ENCODE measurements at regions not wholly inside any gene's neighbourhood (a gene's known extent, or its start where the extent isn't known, plus 50 kb on each side); places are given as distances from the start of the nearest gene placed in this dataset.
"Not testable (repeated sequence)": the region's sequence is repeated elsewhere in the genome, so short reads cannot be mapped to it uniquely, and the experiment has no call there.

GRCh38 chr7:94706996-94707740, 51.2 kb upstream of the SGCE start:
- Histone ChIP-seq H3K27ac (ENCODE audit: low read depth in 1 of 3, low read length in 2 of 3) (no peak overlapping the region), H3K9me3 (ENCODE audit: control insufficient read depth in 2 of 2, insufficient read depth in 1 of 2, low read depth in 1 of 2, low read length in 1 of 2) (no peaks in the 10 kb centered on the region), H3K27me3 (ENCODE audit: control insufficient read depth in 3 of 3, insufficient read depth in 3 of 3, low read length in 3 of 3) (no peaks in the 10 kb centered on the region), H3K36me3 (ENCODE audit: control insufficient read depth in 3 of 3, insufficient read depth in 2 of 3, low read depth in 1 of 3, low read length in 3 of 3) (no peaks in the 10 kb centered on the region), H3K4me1 (ENCODE audit: control insufficient read depth in 3 of 3, insufficient read depth in 2 of 3, low read depth in 1 of 3, low read length in 2 of 3) (no peaks in the 10 kb centered on the region), H3K4me3 (ENCODE audit: low read depth in 1 of 3, low read length in 3 of 3) (no peak overlapping the region)
- FAIRE-seq (no peak), DNase-seq (no peak)
- WGBS, 3 donors: 83 to 92% (median 88%) methylated on average over 6 of the region's 6 CpGs

DNA sequence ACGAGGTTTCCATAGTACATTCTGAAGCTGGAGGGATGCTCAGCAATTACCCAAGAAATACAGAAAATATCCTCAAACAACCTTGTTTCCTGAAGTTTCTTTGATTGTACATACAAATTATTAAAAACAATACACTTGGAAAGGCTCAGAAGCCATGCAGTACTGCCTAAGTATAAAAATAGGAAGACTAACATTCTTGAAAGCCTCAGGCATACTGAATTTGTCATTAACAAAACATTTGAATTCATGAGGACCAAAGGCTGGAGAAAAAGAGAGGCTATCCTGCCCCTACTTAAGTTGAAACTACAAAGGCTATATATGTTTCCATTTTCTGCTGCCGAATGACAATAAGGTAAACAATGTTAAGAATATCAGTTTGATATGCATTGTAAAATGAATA, 54.3 kb upstream of the SGCE start:
- no peak for FAIRE-seq
- WGBS, 3 donors: 59 to 66% (median 60%) methylated on average over 2 of the region's 2 CpGs

DNA sequence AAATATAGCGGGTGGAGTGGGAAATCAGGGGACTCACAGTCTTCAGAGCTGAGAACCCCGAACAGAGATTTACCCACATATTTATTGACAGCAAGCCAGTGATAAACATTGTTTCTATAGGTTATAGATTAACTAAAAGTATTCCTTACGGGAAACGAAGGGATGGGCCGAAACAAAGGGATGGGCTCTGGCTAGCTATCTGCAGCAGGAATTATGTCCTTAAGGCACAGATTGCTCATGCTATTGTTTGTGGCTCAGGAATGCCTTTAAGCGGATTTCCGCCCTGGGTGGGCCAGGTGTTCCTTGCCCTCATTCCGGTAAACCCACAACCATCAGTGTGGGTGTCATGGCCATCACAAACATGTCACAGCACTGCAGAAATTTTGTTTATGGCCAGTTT, 66.4 kb upstream of the SGCE start:
- H3K4me3 ChIP-seq (ENCODE audit: low read depth in 1 of 3, low read length in 3 of 3); H3K36me3 ChIP-seq (ENCODE audit: control insufficient read depth in 3 of 3, insufficient read depth in 2 of 3, low read depth in 1 of 3, low read length in 3 of 3); H3K4me1 ChIP-seq (ENCODE audit: control insufficient read depth in 3 of 3, insufficient read depth in 2 of 3, low read depth in 1 of 3, low read length in 2 of 3); DNase-seq; FAIRE-seq; H3K27ac ChIP-seq (ENCODE audit: low read depth in 1 of 3, low read length in 2 of 3); H3K27me3 ChIP-seq (ENCODE audit: control insufficient read depth in 3 of 3, insufficient read depth in 3 of 3, low read length in 3 of 3): not testable (repeated sequence)
- WGBS, 3 donors: 83 to 90% (median 88%) methylated on average over 8 of the region's 8 CpGs
- peaks cover 0 to 12% of the 10 kb centered on the region in 2 donors for H3K9me3 ChIP-seq (ENCODE audit: control insufficient read depth in 2 of 2, insufficient read depth in 1 of 2, low read depth in 1 of 2, low read length in 1 of 2)

More for the DNA sequence above, 54.3 kb upstream of the SGCE start:
- H3K9me3 ChIP-seq (ENCODE audit: control insufficient read depth in 2 of 2, insufficient read depth in 1 of 2, low read depth in 1 of 2, low read length in 1 of 2): no peaks in the 10 kb centered on the region
- DNase-seq: no peak
- H3K27me3 ChIP-seq (ENCODE audit: control insufficient read depth in 3 of 3, insufficient read depth in 3 of 3, low read length in 3 of 3): no peaks in the 10 kb centered on the region
- no peak overlapping the region for H3K4me3 ChIP-seq (ENCODE audit: low read depth in 1 of 3, low read length in 3 of 3)
- H3K4me1 ChIP-seq (ENCODE audit: control insufficient read depth in 3 of 3, insufficient read depth in 2 of 3, low read depth in 1 of 3, low read length in 2 of 3): no peaks in the 10 kb centered on the region
- no peaks in the 10 kb centered on the region for H3K36me3 ChIP-seq (ENCODE audit: control insufficient read depth in 3 of 3, insufficient read depth in 2 of 3, low read depth in 1 of 3, low read length in 3 of 3)
- no peak overlapping the region for H3K27ac ChIP-seq (ENCODE audit: low read depth in 1 of 3, low read length in 2 of 3)

DNA sequence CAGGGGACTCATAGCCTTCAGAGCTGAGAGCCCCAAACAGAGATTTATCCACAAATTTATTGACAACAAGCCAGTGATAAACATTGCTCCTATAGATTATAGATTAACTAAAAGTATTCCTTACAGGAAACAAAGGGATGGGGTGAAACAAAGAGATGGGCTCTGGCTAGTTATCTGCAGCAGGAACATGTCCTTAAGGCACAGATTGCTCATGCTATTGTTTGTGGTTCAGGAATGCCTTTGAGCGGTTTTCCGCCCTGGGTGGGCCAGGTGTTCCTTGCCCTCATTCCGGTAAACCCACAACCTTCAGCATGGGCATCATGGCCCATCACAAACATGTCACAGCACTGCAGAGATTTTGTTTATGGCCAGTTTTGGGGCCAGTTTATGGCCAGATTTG, 73.0 kb upstream of the SGCE start:
- not testable (repeated sequence) for FAIRE-seq; H3K27ac ChIP-seq (ENCODE audit: low read depth in 1 of 3, low read length in 2 of 3); H3K4me1 ChIP-seq (ENCODE audit: control insufficient read depth in 3 of 3, insufficient read depth in 2 of 3, low read depth in 1 of 3, low read length in 2 of 3); H3K9me3 ChIP-seq (ENCODE audit: control insufficient read depth in 2 of 2, insufficient read depth in 1 of 2, low read depth in 1 of 2, low read length in 1 of 2); DNase-seq; H3K4me3 ChIP-seq (ENCODE audit: low read depth in 1 of 3, low read length in 3 of 3); H3K27me3 ChIP-seq (ENCODE audit: control insufficient read depth in 3 of 3, insufficient read depth in 3 of 3, low read length in 3 of 3); H3K36me3 ChIP-seq (ENCODE audit: control insufficient read depth in 3 of 3, insufficient read depth in 2 of 3, low read depth in 1 of 3, low read length in 3 of 3)
- WGBS, 3 donors: 95 to 96% (median 96%) methylated on average over 3 of the region's 3 CpGs

GRCh38 chr7:94738071-94738470, 82.1 kb upstream of the SGCE start:
- DNase-seq (no peak), FAIRE-seq (no peak)
- no peak overlapping the region for H3K4me3 ChIP-seq (ENCODE audit: low read depth in 1 of 3, low read length in 3 of 3)
- 83 to 92% (median 86%) methylated on average over 1 of the region's 1 CpG for WGBS, 3 donors
- no peaks in the 10 kb centered on the region for H3K4me1 ChIP-seq (ENCODE audit: control insufficient read depth in 3 of 3, insufficient read depth in 2 of 3, low read depth in 1 of 3, low read length in 2 of 3)
- H3K27ac ChIP-seq (ENCODE audit: low read depth in 1 of 3, low read length in 2 of 3): no peak overlapping the region
- no peaks in the 10 kb centered on the region for H3K36me3 ChIP-seq (ENCODE audit: control insufficient read depth in 3 of 3, insufficient read depth in 2 of 3, low read depth in 1 of 3, low read length in 3 of 3)
- H3K27me3 ChIP-seq (ENCODE audit: control insufficient read depth in 3 of 3, insufficient read depth in 3 of 3, low read length in 3 of 3): no peaks in the 10 kb centered on the region
- H3K9me3 ChIP-seq (ENCODE audit: control insufficient read depth in 2 of 2, insufficient read depth in 1 of 2, low read depth in 1 of 2, low read length in 1 of 2): no peaks in the 10 kb centered on the region

GRCh38 chr7:94739180-94739579, 83.2 kb upstream of the SGCE start:
- Histone ChIP-seq H3K27ac (ENCODE audit: low read depth in 1 of 3, low read length in 2 of 3) (no peak overlapping the region), H3K4me3 (ENCODE audit: low read depth in 1 of 3, low read length in 3 of 3) (no peak overlapping the region), H3K9me3 (ENCODE audit: control insufficient read depth in 2 of 2, insufficient read depth in 1 of 2, low read depth in 1 of 2, low read length in 1 of 2) (no peaks in the 10 kb centered on the region), H3K4me1 (ENCODE audit: control insufficient read depth in 3 of 3, insufficient read depth in 2 of 3, low read depth in 1 of 3, low read length in 2 of 3) (no peaks in the 10 kb centered on the region), H3K36me3 (ENCODE audit: control insufficient read depth in 3 of 3, insufficient read depth in 2 of 3, low read depth in 1 of 3, low read length in 3 of 3) (no peaks in the 10 kb centered on the region), H3K27me3 (ENCODE audit: control insufficient read depth in 3 of 3, insufficient read depth in 3 of 3, low read length in 3 of 3) (no peaks in the 10 kb centered on the region)
- DNase-seq (no peak), FAIRE-seq (no peak)
- WGBS, 3 donors: 58 to 78% (median 73%) methylated on average over 1 of the region's 1 CpG

DNA sequence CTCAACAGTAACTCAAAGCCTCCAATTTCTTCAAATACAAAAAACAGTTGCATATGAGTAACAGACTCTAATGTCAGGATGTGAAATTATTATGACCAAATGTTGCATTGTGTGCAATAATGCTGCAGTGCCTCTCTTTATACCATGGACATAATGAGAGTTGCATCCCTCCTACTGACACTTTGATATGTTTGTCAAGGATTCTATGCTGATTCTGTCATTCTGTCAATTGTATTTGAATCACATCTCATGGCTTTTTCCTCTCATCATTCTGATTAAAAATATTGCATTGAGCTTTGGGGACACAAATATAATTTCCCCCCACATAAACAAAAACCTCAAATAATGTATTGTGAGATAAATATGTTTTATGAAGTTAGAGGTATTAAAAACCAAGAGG, 84.6 kb upstream of the SGCE start:
- DNase-seq (no peak), FAIRE-seq (no peak)
- Histone ChIP-seq H3K36me3 (ENCODE audit: control insufficient read depth in 3 of 3, insufficient read depth in 2 of 3, low read depth in 1 of 3, low read length in 3 of 3) (no peaks in the 10 kb centered on the region), H3K27me3 (ENCODE audit: control insufficient read depth in 3 of 3, insufficient read depth in 3 of 3, low read length in 3 of 3) (no peaks in the 10 kb centered on the region), H3K9me3 (ENCODE audit: control insufficient read depth in 2 of 2, insufficient read depth in 1 of 2, low read depth in 1 of 2, low read length in 1 of 2) (no peaks in the 10 kb centered on the region), H3K27ac (ENCODE audit: low read depth in 1 of 3, low read length in 2 of 3) (no peak overlapping the region), H3K4me3 (ENCODE audit: low read depth in 1 of 3, low read length in 3 of 3) (no peak overlapping the region), H3K4me1 (ENCODE audit: control insufficient read depth in 3 of 3, insufficient read depth in 2 of 3, low read depth in 1 of 3, low read length in 2 of 3) (no peaks in the 10 kb centered on the region)

- DNase-seq: no peak
- no peak overlapping the region for H3K4me3 ChIP-seq (ENCODE audit: low read depth in 1 of 3, low read length in 3 of 3)
- no peaks in the 10 kb centered on the region for H3K27me3 ChIP-seq (ENCODE audit: control insufficient read depth in 3 of 3, insufficient read depth in 3 of 3, low read length in 3 of 3)
- H3K9me3 ChIP-seq (ENCODE audit: control insufficient read depth in 2 of 2, insufficient read depth in 1 of 2, low read depth in 1 of 2, low read length in 1 of 2): no peaks in the 10 kb centered on the region
- 42 to 63% (median 50%) methylated on average over 2 of the region's 2 CpGs for WGBS, 3 donors
- no peak overlapping the region for H3K27ac ChIP-seq (ENCODE audit: low read depth in 1 of 3, low read length in 2 of 3)
- no peaks in the 10 kb centered on the region for H3K4me1 ChIP-seq (ENCODE audit: control insufficient read depth in 3 of 3, insufficient read depth in 2 of 3, low read depth in 1 of 3, low read length in 2 of 3)
- H3K36me3 ChIP-seq (ENCODE audit: control insufficient read depth in 3 of 3, insufficient read depth in 2 of 3, low read depth in 1 of 3, low read length in 3 of 3): no peaks in the 10 kb centered on the region
- FAIRE-seq: no peak
These were observed 85.2 kb upstream of the SGCE start for GRCh38 chr7:94741179-94741578.

GRCh38 chr7:94748376-94748775, 92.4 kb upstream of the SGCE start:
- H3K36me3 ChIP-seq (ENCODE audit: control insufficient read depth in 3 of 3, insufficient read depth in 2 of 3, low read depth in 1 of 3, low read length in 3 of 3): no peaks in the 10 kb centered on the region
- no peak for FAIRE-seq

More at GRCh38 chr7:94748376-94748775, 92.4 kb upstream of the SGCE start:
- H3K4me3 ChIP-seq (ENCODE audit: low read depth in 1 of 3, low read length in 3 of 3): no peak overlapping the region
- no peak overlapping the region for H3K27ac ChIP-seq (ENCODE audit: low read depth in 1 of 3, low read length in 2 of 3)
- no peak for DNase-seq
- H3K9me3 ChIP-seq (ENCODE audit: control insufficient read depth in 2 of 2, insufficient read depth in 1 of 2, low read depth in 1 of 2, low read length in 1 of 2): no peaks in the 10 kb centered on the region
- H3K27me3 ChIP-seq (ENCODE audit: control insufficient read depth in 3 of 3, insufficient read depth in 3 of 3, low read length in 3 of 3): no peaks in the 10 kb centered on the region
- no peaks in the 10 kb centered on the region for H3K4me1 ChIP-seq (ENCODE audit: control insufficient read depth in 3 of 3, insufficient read depth in 2 of 3, low read depth in 1 of 3, low read length in 2 of 3)
